ENCODE measurements at regions not wholly inside any gene's neighbourhood (a gene's known extent, or its start where the extent isn't known, plus 50 kb on each side); places are given as distances from the start of the nearest gene placed in this dataset.

DNA sequence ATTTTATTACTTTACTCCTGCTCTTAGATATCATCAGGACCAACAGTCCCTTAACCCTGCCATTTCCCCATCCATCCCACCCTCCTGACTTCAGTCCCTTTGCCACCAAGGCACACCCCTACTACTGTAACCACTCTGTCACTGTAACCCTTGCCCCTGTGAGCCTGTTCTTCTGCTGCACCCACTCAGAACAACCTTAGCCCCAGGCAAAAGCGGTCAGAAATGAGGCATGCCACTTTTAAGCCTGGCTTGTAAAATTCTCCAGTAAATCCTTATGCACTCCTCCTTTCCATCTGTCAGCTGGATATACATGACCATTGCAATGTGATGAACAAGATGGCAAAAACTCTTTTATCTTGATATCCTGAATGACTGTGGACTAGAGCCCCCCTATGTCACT is 555.0 kb upstream of the PLXNA2 start:
- POLR2A ChIA-PET = no interaction called here
- CTCF ChIA-PET = no interaction called here
- TF ChIP-seq, protein P1, sequence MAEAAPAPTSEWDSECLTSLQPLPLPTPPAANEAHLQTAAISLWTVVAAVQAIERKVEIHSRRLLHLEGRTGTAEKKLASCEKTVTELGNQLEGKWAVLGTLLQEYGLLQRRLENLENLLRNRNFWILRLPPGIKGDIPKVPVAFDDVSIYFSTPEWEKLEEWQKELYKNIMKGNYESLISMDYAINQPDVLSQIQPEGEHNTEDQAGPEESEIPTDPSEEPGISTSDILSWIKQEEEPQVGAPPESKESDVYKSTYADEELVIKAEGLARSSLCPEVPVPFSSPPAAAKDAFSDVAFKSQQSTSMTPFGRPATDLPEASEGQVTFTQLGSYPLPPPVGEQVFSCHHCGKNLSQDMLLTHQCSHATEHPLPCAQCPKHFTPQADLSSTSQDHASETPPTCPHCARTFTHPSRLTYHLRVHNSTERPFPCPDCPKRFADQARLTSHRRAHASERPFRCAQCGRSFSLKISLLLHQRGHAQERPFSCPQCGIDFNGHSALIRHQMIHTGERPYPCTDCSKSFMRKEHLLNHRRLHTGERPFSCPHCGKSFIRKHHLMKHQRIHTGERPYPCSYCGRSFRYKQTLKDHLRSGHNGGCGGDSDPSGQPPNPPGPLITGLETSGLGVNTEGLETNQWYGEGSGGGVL (tag by site-specific recombination; IDR thresholded peaks at IDR 0.05) = no peak
- TF ChIP-seq ZNF155 (tag by site-specific recombination; IDR thresholded peaks at IDR 0.05) (no peak), SCRT1 (tag by site-specific recombination; IDR thresholded peaks at IDR 0.05; ENCODE audit: borderline replicate concordance) (no peak), EGR2 (tag by site-specific recombination; IDR thresholded peaks at IDR 0.05; ENCODE audit: low read depth) (peak; percentile 29; the same call in 1 of the 2 replicates), GLI4 (tag by site-specific recombination; IDR thresholded peaks at IDR 0.05) (no peak), ZNF114 (tag by site-specific recombination; IDR thresholded peaks at IDR 0.05) (no peak), ZNF654 (tag by site-specific recombination; IDR thresholded peaks at IDR 0.05; ENCODE audit: low read depth) (no peak), KLF16 (tag by site-specific recombination; IDR thresholded peaks at IDR 0.05) (no peak), ZNF132 (tag by site-specific recombination; IDR thresholded peaks at IDR 0.05; ENCODE audit: borderline replicate concordance) (no peak), ZEB2 (tag by site-specific recombination; IDR thresholded peaks at IDR 0.05) (no peak), ZNF16 (tag by site-specific recombination; IDR thresholded peaks at IDR 0.05; ENCODE audit: low read depth) (no peak), ZNF658 (tag by site-specific recombination; IDR thresholded peaks at IDR 0.05) (no peak), PRDM1 (tag by site-specific recombination; IDR thresholded peaks at IDR 0.05) (no peak), ZFP37 (tag by site-specific recombination; IDR thresholded peaks at IDR 0.05) (no peak), FEZF1 (tag by site-specific recombination; IDR thresholded peaks at IDR 0.05) (peak; percentile 94), HOXC10 (CRISPR knock-in tag; IDR thresholded peaks at IDR 0.05) (no peak), SETDB1 (IDR thresholded peaks at IDR 0.05; ENCODE audit: insufficient read length, low read length) (no peak), OSR2 (tag by site-specific recombination; IDR thresholded peaks at IDR 0.05) (no peak), ZFHX2 (tag by site-specific recombination; conservative IDR thresholded peaks at IDR 0.05) (peak; percentile 22; the same call in 1 of the 2 replicates), REPIN1 (tag by site-specific recombination; IDR thresholded peaks at IDR 0.05; ENCODE audit: low read depth) (no peak), ZNF629 (tag by site-specific recombination; IDR thresholded peaks at IDR 0.05) (no peak)
- TF ChIP-seq, protein P2, sequence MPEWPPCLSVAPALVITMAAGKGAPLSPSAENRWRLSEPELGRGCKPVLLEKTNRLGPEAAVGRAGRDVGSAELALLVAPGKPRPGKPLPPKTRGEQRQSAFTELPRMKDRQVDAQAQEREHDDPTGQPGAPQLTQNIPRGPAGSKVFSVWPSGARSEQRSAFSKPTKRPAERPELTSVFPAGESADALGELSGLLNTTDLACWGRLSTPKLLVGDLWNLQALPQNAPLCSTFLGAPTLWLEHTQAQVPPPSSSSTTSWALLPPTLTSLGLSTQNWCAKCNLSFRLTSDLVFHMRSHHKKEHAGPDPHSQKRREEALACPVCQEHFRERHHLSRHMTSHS (tag by site-specific recombination; IDR thresholded peaks at IDR 0.05) = no peak
- TF ChIP-seq, protein P3, sequence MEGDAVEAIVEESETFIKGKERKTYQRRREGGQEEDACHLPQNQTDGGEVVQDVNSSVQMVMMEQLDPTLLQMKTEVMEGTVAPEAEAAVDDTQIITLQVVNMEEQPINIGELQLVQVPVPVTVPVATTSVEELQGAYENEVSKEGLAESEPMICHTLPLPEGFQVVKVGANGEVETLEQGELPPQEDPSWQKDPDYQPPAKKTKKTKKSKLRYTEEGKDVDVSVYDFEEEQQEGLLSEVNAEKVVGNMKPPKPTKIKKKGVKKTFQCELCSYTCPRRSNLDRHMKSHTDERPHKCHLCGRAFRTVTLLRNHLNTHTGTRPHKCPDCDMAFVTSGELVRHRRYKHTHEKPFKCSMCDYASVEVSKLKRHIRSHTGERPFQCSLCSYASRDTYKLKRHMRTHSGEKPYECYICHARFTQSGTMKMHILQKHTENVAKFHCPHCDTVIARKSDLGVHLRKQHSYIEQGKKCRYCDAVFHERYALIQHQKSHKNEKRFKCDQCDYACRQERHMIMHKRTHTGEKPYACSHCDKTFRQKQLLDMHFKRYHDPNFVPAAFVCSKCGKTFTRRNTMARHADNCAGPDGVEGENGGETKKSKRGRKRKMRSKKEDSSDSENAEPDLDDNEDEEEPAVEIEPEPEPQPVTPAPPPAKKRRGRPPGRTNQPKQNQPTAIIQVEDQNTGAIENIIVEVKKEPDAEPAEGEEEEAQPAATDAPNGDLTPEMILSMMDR (tag by site-specific recombination; IDR thresholded peaks at IDR 0.05) = no peak
- TF ChIP-seq, protein P4, sequence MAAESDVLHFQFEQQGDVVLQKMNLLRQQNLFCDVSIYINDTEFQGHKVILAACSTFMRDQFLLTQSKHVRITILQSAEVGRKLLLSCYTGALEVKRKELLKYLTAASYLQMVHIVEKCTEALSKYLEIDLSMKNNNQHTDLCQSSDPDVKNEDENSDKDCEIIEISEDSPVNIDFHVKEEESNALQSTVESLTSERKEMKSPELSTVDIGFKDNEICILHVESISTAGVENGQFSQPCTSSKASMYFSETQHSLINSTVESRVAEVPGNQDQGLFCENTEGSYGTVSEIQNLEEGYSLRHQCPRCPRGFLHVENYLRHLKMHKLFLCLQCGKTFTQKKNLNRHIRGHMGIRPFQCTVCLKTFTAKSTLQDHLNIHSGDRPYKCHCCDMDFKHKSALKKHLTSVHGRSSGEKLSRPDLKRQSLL (tag by site-specific recombination; IDR thresholded peaks at IDR 0.05) = no peak
- TF ChIP-seq, protein P5, sequence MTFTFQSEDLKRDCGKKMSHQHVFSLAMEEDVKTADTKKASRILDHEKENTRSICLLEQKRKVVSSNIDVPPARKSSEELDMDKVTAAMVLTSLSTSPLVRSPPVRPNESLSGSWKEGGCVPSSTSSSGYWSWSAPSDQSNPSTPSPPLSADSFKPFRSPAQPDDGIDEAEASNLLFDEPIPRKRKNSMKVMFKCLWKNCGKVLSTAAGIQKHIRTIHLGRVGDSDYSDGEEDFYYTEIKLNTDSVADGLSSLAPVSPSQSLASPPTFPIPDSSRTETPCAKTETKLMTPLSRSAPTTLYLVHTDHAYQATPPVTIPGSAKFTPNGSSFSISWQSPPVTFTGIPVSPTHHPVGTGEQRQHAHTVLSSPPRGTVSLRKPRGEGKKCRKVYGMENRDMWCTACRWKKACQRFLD (tag by site-specific recombination; IDR thresholded peaks at IDR 0.05) = no peak
- TF ChIP-seq, protein P6, sequence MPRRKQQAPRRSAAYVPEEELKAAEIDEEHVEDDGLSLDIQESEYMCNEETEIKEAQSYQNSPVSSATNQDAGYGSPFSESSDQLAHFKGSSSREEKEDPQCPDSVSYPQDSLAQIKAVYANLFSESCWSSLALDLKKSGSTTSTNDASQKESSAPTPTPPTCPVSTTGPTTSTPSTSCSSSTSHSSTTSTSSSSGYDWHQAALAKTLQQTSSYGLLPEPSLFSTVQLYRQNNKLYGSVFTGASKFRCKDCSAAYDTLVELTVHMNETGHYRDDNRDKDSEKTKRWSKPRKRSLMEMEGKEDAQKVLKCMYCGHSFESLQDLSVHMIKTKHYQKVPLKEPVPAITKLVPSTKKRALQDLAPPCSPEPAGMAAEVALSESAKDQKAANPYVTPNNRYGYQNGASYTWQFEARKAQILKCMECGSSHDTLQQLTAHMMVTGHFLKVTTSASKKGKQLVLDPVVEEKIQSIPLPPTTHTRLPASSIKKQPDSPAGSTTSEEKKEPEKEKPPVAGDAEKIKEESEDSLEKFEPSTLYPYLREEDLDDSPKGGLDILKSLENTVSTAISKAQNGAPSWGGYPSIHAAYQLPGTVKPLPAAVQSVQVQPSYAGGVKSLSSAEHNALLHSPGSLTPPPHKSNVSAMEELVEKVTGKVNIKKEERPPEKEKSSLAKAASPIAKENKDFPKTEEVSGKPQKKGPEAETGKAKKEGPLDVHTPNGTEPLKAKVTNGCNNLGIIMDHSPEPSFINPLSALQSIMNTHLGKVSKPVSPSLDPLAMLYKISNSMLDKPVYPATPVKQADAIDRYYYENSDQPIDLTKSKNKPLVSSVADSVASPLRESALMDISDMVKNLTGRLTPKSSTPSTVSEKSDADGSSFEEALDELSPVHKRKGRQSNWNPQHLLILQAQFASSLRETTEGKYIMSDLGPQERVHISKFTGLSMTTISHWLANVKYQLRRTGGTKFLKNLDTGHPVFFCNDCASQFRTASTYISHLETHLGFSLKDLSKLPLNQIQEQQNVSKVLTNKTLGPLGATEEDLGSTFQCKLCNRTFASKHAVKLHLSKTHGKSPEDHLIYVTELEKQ (tag by site-specific recombination; IDR thresholded peaks at IDR 0.05; ENCODE audit: borderline replicate concordance) = no peak

More for the DNA sequence above, 555.0 kb upstream of the PLXNA2 start:
- H3K9me3 ChIP-seq (ENCODE audit: control insufficient read depth, insufficient read depth, low read depth, low read length) = no peaks in the 10 kb centered on the region
- no peaks in the 10 kb centered on the region for H3K36me3 ChIP-seq (ENCODE audit: control insufficient read depth in 2 of 2, insufficient read depth in 1 of 2, low read length in 2 of 2)
- H3K4me1 ChIP-seq (ENCODE audit: control insufficient read depth, insufficient read depth, low read length) = peaks cover 2% of the 10 kb centered on the region; the same call in 1 of the 2 replicates
- H3K27ac ChIP-seq (ENCODE audit: extremely low read depth, low read depth, low read length) = no peak overlapping the region
- H3K4me3 ChIP-seq (ENCODE audit: low read depth, low read length) = no peak overlapping the region
